Cardiac muscle cell (in vitro differentiated cells and primary cell): ENCODE measurements at regions not wholly inside any gene's neighbourhood (a gene's known extent, or its start where the extent isn't known, plus 50 kb on each side); places are given as distances from the start of the nearest gene placed in this dataset.

Source experiments
- DNase-seq, 2 donors: peaks; one replicate each; pipeline versions ENCODE4 v3.0.0 to v3.0.0-alpha.2; 2010 to 2017; ENCODE audit warnings: low read depth in 1 of 2, low spot score in 1 of 2
- H3K27ac ChIP-seq: fragments of 200-600 bp; sonication (generic); 2 replicates; pipeline ENCODE4 v1.5.1; 2016
- H3K27me3 ChIP-seq: fragments of 200-600 bp; sonication (generic); 2 replicates; pipeline ENCODE4 v1.6.0; 2016; ENCODE audit warnings: control low read depth
- H3K36me3 ChIP-seq: fragments of 200-600 bp; sonication (generic); 2 replicates; pipeline ENCODE4 v1.5.1; 2016; ENCODE audit warnings: control low read depth
- H3K4me1 ChIP-seq: fragments of 200-600 bp; sonication (generic); 2 replicates; pipeline ENCODE4 v1.8.1; 2017; ENCODE audit warnings: low read depth, mild to moderate bottlenecking, mixed run types
- H3K4me3 ChIP-seq: fragments of 200-600 bp; sonication (generic); 2 replicates; pipeline ENCODE4 v1.5.1; 2016; ENCODE audit warnings: mild to moderate bottlenecking
- H3K9me3 ChIP-seq: fragments of 200-600 bp; sonication (generic); 2 replicates; pipeline ENCODE4 v1.5.1; 2017; ENCODE audit warnings: low read depth, mild to moderate bottlenecking, control low read depth
- CTCF ChIP-seq: IDR thresholded peaks from 2 replicates; pipeline ENCODE4 v1.5.1; 2012; ENCODE audit warnings: low read depth, mild to moderate bottlenecking, low read length

- Histone ChIP-seq H3K4me1 (no peaks in the 10 kb centered on the region), H3K27ac (no peak overlapping the region), H3K27me3 (no peaks in the 10 kb centered on the region), H3K9me3 (no peaks in the 10 kb centered on the region), H3K36me3 (no peaks in the 10 kb centered on the region), H3K4me3 (no peak overlapping the region)
- DNase-seq: no peak
- no peak for TF ChIP-seq CTCF
Observed at GRCh38 chr7:4436936-4437335, 245.2 kb upstream of the FOXK1 start.

DNA sequence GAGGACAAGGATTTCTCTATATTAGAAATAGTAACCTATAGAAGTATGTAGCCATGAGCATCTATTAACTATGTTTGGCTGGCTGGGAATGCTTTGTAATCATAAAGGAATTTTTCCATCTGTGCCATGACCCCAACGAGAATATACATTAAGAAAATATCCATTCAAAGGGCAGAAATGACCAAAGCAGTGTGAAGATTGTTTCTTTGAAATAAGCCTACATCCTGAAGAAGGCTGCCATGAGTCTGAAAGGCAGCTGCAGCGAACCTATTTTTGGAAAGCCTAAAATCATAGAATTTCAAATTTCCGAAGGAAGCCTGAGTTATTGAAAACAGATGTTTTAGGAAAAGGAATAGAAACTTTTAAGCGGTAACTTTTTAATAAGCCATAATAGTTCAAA lies 244.2 kb upstream of the FOXK1 start:
- Histone ChIP-seq H3K27ac (no peak overlapping the region), H3K4me3 (no peak overlapping the region), H3K27me3 (no peaks in the 10 kb centered on the region), H3K36me3 (no peaks in the 10 kb centered on the region), H3K9me3 (no peaks in the 10 kb centered on the region), H3K4me1 (no peaks in the 10 kb centered on the region)
- no peak for TF ChIP-seq CTCF
- no peak for DNase-seq

DNA sequence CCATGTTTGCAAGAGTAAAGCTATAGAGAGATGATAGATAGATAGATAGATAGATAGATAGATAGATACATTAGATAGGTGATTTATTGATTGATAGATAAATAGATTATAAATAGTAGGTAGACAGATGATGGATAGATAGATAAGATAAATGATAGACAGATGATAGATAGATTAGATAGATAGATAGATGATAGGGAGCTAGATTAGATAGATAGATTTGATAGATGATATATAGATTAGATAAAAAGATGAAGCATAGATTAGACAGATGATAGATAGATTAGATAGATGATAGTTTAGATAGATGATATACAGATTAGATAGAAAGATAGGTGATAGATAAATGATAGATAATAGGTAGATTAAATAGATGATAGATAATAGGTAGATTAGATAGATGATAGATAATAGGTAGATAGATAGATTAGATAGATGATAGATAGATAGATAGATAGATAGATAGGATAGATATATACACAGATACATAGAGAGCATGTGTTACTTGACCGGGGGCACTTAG lies 243.3 kb upstream of the FOXK1 start:
- TF ChIP-seq CTCF: no peak

GRCh38 chr7:4439444-4439843 lies 242.7 kb upstream of the FOXK1 start:
- Histone ChIP-seq H3K36me3 (no peaks in the 10 kb centered on the region), H3K4me3 (no peak overlapping the region), H3K4me1 (no peaks in the 10 kb centered on the region), H3K27ac (no peak overlapping the region), H3K27me3 (no peaks in the 10 kb centered on the region), H3K9me3 (no peaks in the 10 kb centered on the region)
- DNase-seq: no peak
- TF ChIP-seq CTCF: no peak

More for the DNA sequence above, 243.3 kb upstream of the FOXK1 start:
- no peak for DNase-seq
- Histone ChIP-seq H3K4me3 (no peak overlapping the region), H3K27ac (no peak overlapping the region), H3K27me3 (no peaks in the 10 kb centered on the region), H3K9me3 (no peaks in the 10 kb centered on the region), H3K36me3 (no peaks in the 10 kb centered on the region), H3K4me1 (no peaks in the 10 kb centered on the region)

DNA sequence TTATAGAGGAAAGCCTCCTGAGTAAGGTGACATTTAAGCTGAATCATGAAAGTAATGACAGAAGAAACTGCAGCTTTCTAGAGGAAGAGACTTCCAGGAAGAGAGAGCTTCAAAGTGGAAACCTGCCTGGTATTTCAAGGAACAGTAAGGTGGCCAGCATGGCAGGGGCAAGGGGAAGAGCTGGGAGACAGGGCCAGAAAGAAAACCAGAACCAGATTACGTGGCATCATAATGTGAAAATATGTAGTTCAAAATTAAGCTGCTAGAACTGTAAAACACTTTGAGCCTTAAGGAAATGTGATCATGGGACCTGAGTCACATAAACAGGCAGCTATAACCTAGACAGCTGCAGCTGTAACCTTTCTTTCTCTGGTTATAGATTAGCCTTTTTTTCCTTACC lies 238.0 kb upstream of the FOXK1 start:
- Histone ChIP-seq H3K4me1 (no peaks in the 10 kb centered on the region), H3K27me3 (no peaks in the 10 kb centered on the region), H3K27ac (no peak overlapping the region), H3K36me3 (no peaks in the 10 kb centered on the region), H3K9me3 (no peaks in the 10 kb centered on the region), H3K4me3 (no peak overlapping the region)
- TF ChIP-seq CTCF: no peak
- no peak for DNase-seq

DNA sequence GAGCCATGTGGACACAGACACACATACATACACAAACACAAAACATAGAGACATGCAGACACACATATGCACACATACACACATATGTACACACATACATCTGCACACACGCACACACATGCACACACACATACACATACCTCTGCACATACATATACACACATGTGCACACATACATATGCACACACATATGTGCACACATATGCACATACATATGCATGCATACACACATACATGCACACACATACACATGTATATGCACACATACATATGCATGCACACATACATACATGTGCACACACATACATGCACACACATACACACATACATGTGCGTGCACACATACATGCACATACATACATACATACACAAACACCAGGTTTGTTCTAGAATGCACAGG lies 236.3 kb upstream of the FOXK1 start:
- Histone ChIP-seq H3K36me3 (no peaks in the 10 kb centered on the region), H3K4me3 (no peak overlapping the region), H3K27ac (no peak overlapping the region), H3K4me1 (no peaks in the 10 kb centered on the region), H3K9me3 (no peaks in the 10 kb centered on the region), H3K27me3 (no peaks in the 10 kb centered on the region)
- DNase-seq: no peak
- no peak for TF ChIP-seq CTCF
